Hepatocyte (in vitro differentiated cells): ENCODE measurements at regions not wholly inside any gene's neighbourhood (a gene's known extent, or its start where the extent isn't known, plus 50 kb on each side); places are given as distances from the start of the nearest gene placed in this dataset.

Experiments
- CTCF ChIP-seq: fragments of 200-600 bp; sonication (generic); IDR thresholded peaks from 2 replicates; pipeline ENCODE4 v1.5.1; 2016; ENCODE audit warnings: antibody characterized with exemption, mild to moderate bottlenecking; ENCODE audit not compliant: poor library complexity
- EZH2 ChIP-seq: fragments of 200-600 bp; sonication (generic); IDR thresholded peaks from 2 replicates; pipeline ENCODE4 v1.6.1; 2016; ENCODE audit warnings: antibody characterized with exemption, mild to moderate bottlenecking, borderline replicate concordance

GRCh38 chr15:39433376-39433775, 147.5 kb upstream of the THBS1 start:
- TF ChIP-seq CTCF, result no peak
- no peak for TF ChIP-seq EZH2
